DOHH2 (cell line): ENCODE measurements at regions not wholly inside any gene's neighbourhood (a gene's known extent, or its start where the extent isn't known, plus 50 kb on each side); places are given as distances from the start of the nearest gene placed in this dataset.

Source experiments
- H3F3A ChIP-seq: fragments of 200-600 bp; sonication (generic), shearing (Covaris generic); 2 replicates; pipeline ENCODE4 v1.6.0; 2016; ENCODE audit warnings: antibody characterized with exemption, mild to moderate bottlenecking; ENCODE audit not compliant: control insufficient read depth, insufficient read depth
- H3K27ac ChIP-seq: fragments of 200-600 bp; sonication (generic); 2 replicates; pipeline ENCODE4 v1.5.1; 2014; ENCODE audit warnings: low read depth, mild to moderate bottlenecking, low read length, moderate library complexity
- H3K27me3 ChIP-seq: fragments of 200-600 bp; sonication (generic); 2 replicates; pipeline ENCODE4 v1.6.1; 2014; ENCODE audit warnings: mild to moderate bottlenecking, low read length, mixed read lengths; ENCODE audit not compliant: control insufficient read depth
- H3K36me3 ChIP-seq: fragments of 200-600 bp; sonication (generic); 2 replicates; pipeline ENCODE4 v1.6.1; 2014; ENCODE audit warnings: mild to moderate bottlenecking, low read length, moderate library complexity, mixed read lengths; ENCODE audit not compliant: control insufficient read depth
- H3K4me1 ChIP-seq: fragments of 200-600 bp; sonication (generic); 2 replicates; pipeline ENCODE4 v1.6.1; 2014; ENCODE audit warnings: mild to moderate bottlenecking, low read length, mixed read lengths; ENCODE audit not compliant: control insufficient read depth
- H3K4me2 ChIP-seq: fragments of 200-600 bp; sonication (generic); 2 replicates; pipeline ENCODE4 v1.6.0; 2014; ENCODE audit warnings: mild to moderate bottlenecking, low read length, moderate library complexity
- H3K4me3 ChIP-seq: fragments of 200-600 bp; sonication (generic); 2 replicates; pipeline ENCODE4 v1.5.1; 2014; ENCODE audit warnings: mild to moderate bottlenecking, low read length, mixed read lengths
- H3K79me2 ChIP-seq: fragments of 200-600 bp; sonication (generic); 2 replicates; pipeline ENCODE4 v1.6.1; 2014; ENCODE audit warnings: mild to moderate bottlenecking, low read length, mixed read lengths; ENCODE audit not compliant: control insufficient read depth
- H3K9me2 ChIP-seq: fragments of 200-600 bp; sonication (generic); replicated peaks from 2 replicates; pipeline ENCODE4 v1.6.1; 2014; ENCODE audit warnings: mild to moderate bottlenecking, low read length, mixed read lengths; ENCODE audit not compliant: control insufficient read depth
- H3K9me3 ChIP-seq: fragments of 200-600 bp; sonication (generic); 2 replicates; pipeline ENCODE4 v1.6.1; 2014; ENCODE audit warnings: antibody characterized with exemption, low read length, mixed read lengths; ENCODE audit not compliant: control insufficient read depth, insufficient read depth
- H4K20me1 ChIP-seq: fragments of 200-600 bp; sonication (generic); 2 replicates; pipeline ENCODE4 v1.6.0; 2014; ENCODE audit warnings: low read depth, mild to moderate bottlenecking, antibody characterized with exemption, low read length, moderate library complexity; ENCODE audit not compliant: control insufficient read depth, insufficient read depth
- CTCF ChIP-seq: fragments of 200-600 bp; sonication (generic); IDR thresholded peaks from one replicate; pipeline ENCODE4 v1.5.1; 2014; ENCODE audit warnings: antibody characterized with exemption, mild to moderate bottlenecking, low read depth, low read length; ENCODE audit not compliant: poor library complexity, severe bottlenecking
- EZH2phosphoT487 ChIP-seq: fragments of 200-600 bp; sonication (generic); IDR thresholded peaks from 2 replicates; pipeline ENCODE4 v1.6.1; 2017; ENCODE audit warnings: borderline replicate concordance, mild to moderate bottlenecking, antibody characterized with exemption, low read length, moderate library complexity, mixed read lengths

DNA sequence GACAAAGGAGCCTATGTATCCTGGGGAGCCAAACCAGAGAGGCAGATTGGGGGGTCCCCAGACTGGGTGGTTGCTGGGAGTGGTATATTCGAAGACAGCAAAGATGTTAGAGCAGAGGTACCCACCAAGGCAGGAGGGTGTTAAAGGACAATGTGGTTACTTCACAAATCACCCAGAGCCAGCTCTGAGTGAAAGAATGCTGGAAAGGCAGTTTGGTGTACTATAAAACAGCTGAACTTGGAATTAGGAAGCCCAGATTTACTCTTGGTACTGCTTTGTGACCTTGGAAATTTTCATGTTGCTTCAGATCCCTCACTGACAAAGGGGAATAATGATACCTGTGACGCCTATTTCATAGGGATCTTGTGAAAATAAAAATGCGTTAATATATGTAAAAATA is 121.6 kb downstream of the CD164 start:
- H3K4me2 ChIP-seq, result no peak overlapping the region
- no peaks in the 10 kb centered on the region for H3F3A ChIP-seq
- H3K36me3 ChIP-seq, result no peaks in the 10 kb centered on the region
- no peak overlapping the region for H3K4me3 ChIP-seq
- no peak overlapping the region for H3K27ac ChIP-seq
- H3K27me3 ChIP-seq, result peaks cover 14% of the 10 kb centered on the region
- H3K4me1 ChIP-seq, result no peaks in the 10 kb centered on the region
- TF ChIP-seq CTCF, result no peak
- TF ChIP-seq EZH2phosphoT487, result no peak
- H3K9me2 ChIP-seq, result no peaks in the 10 kb centered on the region
- no peaks in the 10 kb centered on the region for H3K9me3 ChIP-seq
- H4K20me1 ChIP-seq, result no peaks in the 10 kb centered on the region
- no peaks in the 10 kb centered on the region for H3K79me2 ChIP-seq

- no peaks in the 10 kb centered on the region for H3K9me2 ChIP-seq
- peaks cover 19% of the 10 kb centered on the region for H3K27me3 ChIP-seq
- no peaks in the 10 kb centered on the region for H3K79me2 ChIP-seq
- no peaks in the 10 kb centered on the region for H3K36me3 ChIP-seq
- TF ChIP-seq CTCF (no peak), EZH2phosphoT487 (no peak)
- H4K20me1 ChIP-seq, result no peaks in the 10 kb centered on the region
- H3K4me1 ChIP-seq, result no peaks in the 10 kb centered on the region
- H3K4me2 ChIP-seq, result no peak overlapping the region
- no peak overlapping the region for H3K4me3 ChIP-seq
- H3K9me3 ChIP-seq, result no peaks in the 10 kb centered on the region
- H3F3A ChIP-seq, result no peaks in the 10 kb centered on the region
- no peak overlapping the region for H3K27ac ChIP-seq
Measured at GRCh38 chr6:109260126-109260525, 122.1 kb downstream of the CD164 start.

DNA sequence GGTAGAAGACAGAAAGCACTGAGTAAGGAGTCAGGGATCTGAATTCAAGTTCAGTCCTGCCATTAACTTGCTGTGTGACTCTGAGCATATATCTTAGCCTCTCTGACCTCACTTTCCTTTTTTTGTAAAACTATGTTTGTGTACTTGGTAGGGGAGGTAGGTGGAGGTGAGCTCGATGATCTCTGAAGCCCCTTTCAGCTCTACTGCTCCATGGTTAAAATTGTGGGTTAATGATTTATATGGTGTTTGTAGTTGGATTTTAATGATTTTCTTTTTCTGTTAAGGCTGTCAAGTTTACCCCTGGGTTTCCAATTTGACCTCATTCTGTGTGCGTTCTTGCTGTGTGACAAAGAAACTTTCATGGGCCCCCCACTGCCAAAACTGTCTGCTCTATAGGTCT is 124.1 kb downstream of the CD164 start:
- TF ChIP-seq EZH2phosphoT487 (no peak), CTCF (no peak)
- Histone ChIP-seq H3K4me1 (no peaks in the 10 kb centered on the region), H4K20me1 (no peaks in the 10 kb centered on the region), H3K27ac (no peak overlapping the region), H3K36me3 (no peaks in the 10 kb centered on the region), H3K9me2 (no peaks in the 10 kb centered on the region), H3K27me3 (peaks cover 15% of the 10 kb centered on the region), H3K79me2 (no peaks in the 10 kb centered on the region), H3K9me3 (no peaks in the 10 kb centered on the region), H3K4me2 (no peak overlapping the region), H3F3A (no peaks in the 10 kb centered on the region), H3K4me3 (no peak overlapping the region)

GRCh38 chr6:109257494-109257893 is 124.8 kb downstream of the CD164 start:
- Histone ChIP-seq H3K36me3 (no peaks in the 10 kb centered on the region), H3K9me3 (no peaks in the 10 kb centered on the region), H3K4me1 (no peaks in the 10 kb centered on the region), H4K20me1 (no peaks in the 10 kb centered on the region), H3K27me3 (peaks cover 15% of the 10 kb centered on the region), H3F3A (no peaks in the 10 kb centered on the region), H3K4me3 (no peak overlapping the region), H3K27ac (no peak overlapping the region), H3K79me2 (no peaks in the 10 kb centered on the region), H3K4me2 (no peak overlapping the region), H3K9me2 (no peaks in the 10 kb centered on the region)
- TF ChIP-seq CTCF (no peak), EZH2phosphoT487 (no peak)
